Karpas-422 (cell line): ENCODE measurements at regions not wholly inside any gene's neighbourhood (a gene's known extent, or its start where the extent isn't known, plus 50 kb on each side); places are given as distances from the start of the nearest gene placed in this dataset.

ENCODE experiments used
- DNase-seq: peaks from one replicate; pipeline ENCODE4 v3.0.0-alpha.2; 2015
- H2AFZ ChIP-seq: fragments of 200-600 bp; sonication (generic); 2 replicates; pipeline ENCODE4 v1.6.1; 2014; ENCODE audit warnings: antibody characterized with exemption, low read length, mixed read lengths
- H3K27ac ChIP-seq: fragments of 200-600 bp; sonication (generic); 2 replicates; pipeline ENCODE4 v1.5.1; 2014; ENCODE audit warnings: mild to moderate bottlenecking, low read length, moderate library complexity
- H3K27me3 ChIP-seq: fragments of 200-600 bp; sonication (generic); 2 replicates; pipeline ENCODE4 v1.6.1; 2014; ENCODE audit warnings: low read length, mixed read lengths
- H3K36me3 ChIP-seq: fragments of 200-600 bp; sonication (generic); 2 replicates; pipeline ENCODE4 v1.6.1; 2014; ENCODE audit warnings: low read length, mixed read lengths; ENCODE audit not compliant: insufficient read depth
- H3K4me1 ChIP-seq: fragments of 200-600 bp; sonication (generic); 2 replicates; pipeline ENCODE4 v1.6.1; 2014; ENCODE audit warnings: mild to moderate bottlenecking, low read length, mixed read lengths
- H3K4me2 ChIP-seq: fragments of 200-600 bp; sonication (generic); 2 replicates; pipeline ENCODE4 v1.6.1; 2014; ENCODE audit warnings: low read length, low read depth, mild to moderate bottlenecking; ENCODE audit not compliant: poor library complexity, severe bottlenecking
- H3K4me3 ChIP-seq: fragments of 200-600 bp; sonication (generic); 2 replicates; pipeline ENCODE4 v1.5.1; 2014; ENCODE audit warnings: mild to moderate bottlenecking, antibody characterized with exemption, low read length, mixed read lengths
- H3K79me2 ChIP-seq: fragments of 200-600 bp; sonication (generic); 2 replicates; pipeline ENCODE4 v1.6.1; 2014; ENCODE audit warnings: mild to moderate bottlenecking, low read length, mixed read lengths
- H3K9ac ChIP-seq: fragments of 200-600 bp; sonication (generic); 2 replicates; pipeline ENCODE4 v1.6.0; 2014; ENCODE audit warnings: low read length
- H3K9me2 ChIP-seq: fragments of 200-600 bp; sonication (generic), shearing (Covaris generic); replicated peaks from 2 replicates; pipeline ENCODE4 v1.6.0; 2014; ENCODE audit warnings: mild to moderate bottlenecking, low read length, moderate library complexity; ENCODE audit not compliant: insufficient read depth
- H3K9me3 ChIP-seq: fragments of 300-700, 200-600 bp; sonication (generic); 2 replicates; pipeline ENCODE4 v1.6.1; 2014; ENCODE audit warnings: low read length, mixed read lengths
- H4K20me1 ChIP-seq: fragments of 200-600 bp; sonication (generic); 2 replicates; pipeline ENCODE4 v1.6.1; 2014; ENCODE audit warnings: mild to moderate bottlenecking, antibody characterized with exemption, low read length, low read depth; ENCODE audit not compliant: insufficient read depth

DNA sequence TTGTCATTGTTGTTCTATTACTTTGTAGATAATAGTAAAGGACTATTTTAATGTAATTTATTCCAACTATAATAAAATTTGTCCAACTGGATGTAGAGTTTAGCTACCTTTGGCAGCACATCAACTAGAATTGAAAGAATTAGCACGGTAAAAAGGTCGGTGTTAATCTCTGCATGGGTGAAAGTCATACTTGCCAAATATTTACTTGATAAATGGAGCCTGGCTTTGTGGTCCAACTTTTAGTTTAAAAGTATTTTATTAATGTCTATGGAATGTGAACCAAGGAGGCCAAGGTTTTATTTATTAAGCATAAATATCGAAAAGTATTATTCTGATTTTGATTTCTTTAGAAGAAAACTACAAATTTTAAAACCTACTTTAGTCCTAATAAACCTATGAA is 1389.0 kb downstream of the PCDH9 start:
- H3K4me1 ChIP-seq: no peaks in the 10 kb centered on the region
- H3K36me3 ChIP-seq: no peaks in the 10 kb centered on the region
- DNase-seq: no peak
- H2AFZ ChIP-seq: no peak overlapping the region
- H4K20me1 ChIP-seq: no peaks in the 10 kb centered on the region
- H3K4me2 ChIP-seq: no peak overlapping the region
- no peak overlapping the region for H3K4me3 ChIP-seq
- H3K79me2 ChIP-seq: no peaks in the 10 kb centered on the region
- no peaks in the 10 kb centered on the region for H3K27me3 ChIP-seq
- no peak overlapping the region for H3K9ac ChIP-seq
- no peak overlapping the region for H3K27ac ChIP-seq
- H3K9me2 ChIP-seq: no peaks in the 10 kb centered on the region
- H3K9me3 ChIP-seq: no peaks in the 10 kb centered on the region; the same call in none of the 2 replicates

DNA sequence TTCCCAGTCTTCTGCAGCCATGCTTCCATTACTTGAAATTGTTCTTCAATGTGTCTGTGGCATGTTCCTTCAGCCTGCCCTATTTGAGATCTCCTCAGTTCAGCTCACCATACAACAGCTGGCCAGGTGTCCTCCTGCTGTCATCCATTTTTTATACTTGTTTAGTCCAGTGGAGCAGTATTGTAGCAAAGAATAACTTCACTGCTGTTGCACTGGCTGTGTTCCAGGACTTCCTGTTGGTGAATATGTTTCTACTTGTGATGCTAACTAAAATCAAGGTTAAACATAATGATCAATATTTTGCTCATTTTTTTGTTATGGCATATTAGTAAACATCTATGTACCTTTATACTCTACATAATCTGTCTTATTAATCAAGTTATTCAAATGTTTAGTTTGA is 1394.1 kb downstream of the PCDH9 start:
- Histone ChIP-seq H3K27ac (no peak overlapping the region), H2AFZ (0 out of 2 replicates have a peak overlapping the region, but pooled peaks have one; percentile 26), H3K79me2 (no peaks in the 10 kb centered on the region), H3K9me3 (no peaks in the 10 kb centered on the region; the same call in 1 of the 2 replicates), H3K9ac (no peak overlapping the region), H3K27me3 (no peaks in the 10 kb centered on the region), H4K20me1 (no peaks in the 10 kb centered on the region), H3K4me1 (no peaks in the 10 kb centered on the region), H3K4me3 (no peak overlapping the region), H3K9me2 (no peaks in the 10 kb centered on the region), H3K4me2 (no peak overlapping the region), H3K36me3 (no peaks in the 10 kb centered on the region)
- DNase-seq: no peak

DNA sequence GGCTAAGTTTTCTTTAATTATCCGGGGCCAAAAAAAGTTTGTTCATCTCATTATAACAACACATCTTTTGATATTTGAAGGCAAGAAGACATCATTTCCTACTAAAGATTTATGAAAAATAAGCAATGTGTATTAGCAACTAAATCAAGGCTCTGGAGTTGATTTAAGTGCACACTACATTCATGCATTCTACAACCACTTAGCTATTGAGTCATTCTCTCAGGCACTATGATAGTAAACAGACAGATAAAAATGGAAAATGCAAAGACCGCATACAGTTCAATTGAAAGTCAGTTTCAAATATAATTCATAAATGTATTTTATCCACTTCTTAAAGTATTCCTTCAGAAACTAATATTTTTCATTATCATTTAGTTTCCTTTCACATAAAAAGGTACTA is 1395.2 kb downstream of the PCDH9 start:
- Histone ChIP-seq H3K36me3 (no peaks in the 10 kb centered on the region), H3K9me2 (no peaks in the 10 kb centered on the region), H3K9me3 (no peaks in the 10 kb centered on the region; the same call in 1 of the 2 replicates), H3K27me3 (no peaks in the 10 kb centered on the region), H2AFZ (no peak overlapping the region; the same call in 1 of the 2 replicates), H3K4me3 (no peak overlapping the region), H3K4me2 (no peak overlapping the region), H3K4me1 (peaks cover 7% of the 10 kb centered on the region), H3K9ac (no peak overlapping the region), H4K20me1 (no peaks in the 10 kb centered on the region), H3K79me2 (no peaks in the 10 kb centered on the region), H3K27ac (no peak overlapping the region)
- no peak for DNase-seq

DNA sequence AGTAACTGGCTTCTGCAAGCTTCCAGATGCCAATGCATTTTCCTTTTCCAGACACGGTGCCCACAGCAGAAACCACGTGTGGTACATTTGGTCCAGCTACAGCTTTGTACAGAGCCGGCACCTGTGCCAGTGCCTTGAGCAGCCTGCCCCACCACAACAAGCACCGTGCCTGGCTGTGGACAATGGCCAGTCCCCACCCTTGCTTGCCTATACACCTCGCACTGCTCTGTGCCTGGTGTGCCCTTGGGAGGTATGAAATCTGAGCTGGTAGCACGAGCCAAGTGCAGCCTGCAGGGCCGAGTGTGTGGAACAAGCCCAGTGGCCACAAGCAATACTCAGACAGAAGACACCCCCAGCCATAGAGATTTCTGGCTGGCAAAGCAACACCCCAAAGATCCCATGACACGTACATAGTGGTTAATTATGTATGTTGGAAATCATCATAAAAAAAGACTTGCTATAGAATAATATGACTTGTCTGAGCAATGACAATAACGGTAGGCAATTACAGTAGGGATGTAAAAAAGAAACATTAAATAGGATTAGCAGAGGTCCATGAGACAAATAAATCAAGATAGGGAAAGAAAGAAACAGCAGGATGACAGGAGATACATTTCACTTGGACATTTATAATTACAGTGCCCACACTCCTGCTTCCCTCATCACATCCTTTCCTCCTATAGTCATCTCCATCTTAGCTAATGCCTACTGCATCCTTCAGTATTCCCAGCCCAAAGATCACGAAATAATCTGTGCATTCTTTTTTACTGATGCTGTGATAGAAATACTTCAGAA is 1399.5 kb downstream of the PCDH9 start:
- Histone ChIP-seq H3K9ac (no peak overlapping the region), H3K4me3 (no peak overlapping the region), H3K4me2 (no peak overlapping the region), H2AFZ (peak overlapping the region; percentile 47), H3K36me3 (no peaks in the 10 kb centered on the region), H3K9me3 (no peaks in the 10 kb centered on the region), H3K27me3 (no peaks in the 10 kb centered on the region), H3K9me2 (no peaks in the 10 kb centered on the region), H3K4me1 (peaks cover 7% of the 10 kb centered on the region), H3K27ac (no peak overlapping the region), H3K79me2 (no peaks in the 10 kb centered on the region), H4K20me1 (no peaks in the 10 kb centered on the region)
- no peak for DNase-seq

DNA sequence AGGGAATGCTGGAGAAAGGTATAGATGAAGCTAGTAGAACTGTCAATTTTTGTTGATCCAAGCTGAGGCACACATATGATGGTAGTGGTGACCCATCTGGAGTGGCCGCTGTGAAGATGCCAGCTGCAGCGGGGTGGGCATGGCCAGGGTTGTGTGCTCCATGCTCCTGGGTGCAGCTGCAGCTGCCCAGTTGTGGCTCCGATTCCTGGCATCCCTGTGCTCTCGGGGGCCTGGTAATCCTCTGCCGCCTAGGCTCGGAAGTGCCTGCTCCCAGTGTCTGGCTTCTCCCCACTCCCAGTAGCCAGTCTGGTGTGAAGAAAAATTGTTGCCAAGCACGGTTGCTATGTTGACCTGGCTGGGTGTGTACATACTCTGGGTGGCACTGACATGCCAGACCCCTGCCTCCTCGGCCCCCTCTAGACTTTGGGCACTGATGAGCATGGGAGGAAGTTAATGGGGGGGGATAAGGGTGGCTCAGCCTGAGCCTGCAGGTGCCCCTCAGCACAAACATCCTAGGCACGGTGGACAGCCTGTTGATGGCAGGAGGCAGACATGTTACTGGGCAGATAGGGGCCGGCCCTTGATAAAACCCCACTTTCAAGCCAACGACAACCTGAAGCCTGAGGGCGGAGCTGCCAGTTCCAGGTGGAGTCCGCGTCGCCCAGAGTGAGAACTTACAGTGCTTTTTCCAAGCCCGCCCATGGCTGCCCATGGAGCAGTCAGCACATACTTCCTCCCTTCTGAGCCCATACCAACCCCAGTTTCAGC is 1400.7 kb downstream of the PCDH9 start:
- DNase-seq: no peak
- Histone ChIP-seq H3K36me3 (no peaks in the 10 kb centered on the region), H3K27me3 (no peaks in the 10 kb centered on the region), H3K27ac (no peak overlapping the region), H3K4me2 (no peak overlapping the region), H3K9me3 (no peaks in the 10 kb centered on the region), H3K79me2 (no peaks in the 10 kb centered on the region), H3K4me3 (no peak overlapping the region), H3K9me2 (no peaks in the 10 kb centered on the region), H3K4me1 (peaks cover 7% of the 10 kb centered on the region), H2AFZ (peak overlapping the region; percentile 47; the same call in 1 of the 2 replicates), H4K20me1 (no peaks in the 10 kb centered on the region), H3K9ac (no peak overlapping the region)

DNA sequence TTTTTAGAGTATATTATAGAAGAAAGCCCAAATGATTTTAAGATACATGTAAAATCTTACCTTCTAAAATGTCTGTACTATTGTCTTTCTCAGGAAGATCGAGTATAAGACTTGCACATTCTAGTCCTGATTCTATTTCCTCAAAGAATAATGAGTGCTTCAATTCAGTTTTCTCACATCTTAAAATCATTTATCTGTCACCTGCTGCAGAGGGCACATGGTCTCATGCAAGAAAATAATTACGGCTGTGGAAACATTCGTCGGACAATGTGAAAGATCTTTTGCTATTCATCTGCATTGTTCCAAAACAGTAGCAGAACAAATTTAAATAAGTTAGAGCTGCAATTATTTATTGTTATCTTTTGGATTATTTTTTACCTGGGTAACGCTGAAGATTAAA is 1403.5 kb downstream of the PCDH9 start:
- Histone ChIP-seq H3K4me2 (no peak overlapping the region), H2AFZ (peak overlapping the region; percentile 23; the same call in 1 of the 2 replicates), H3K9ac (no peak overlapping the region), H3K9me2 (no peaks in the 10 kb centered on the region), H3K4me3 (no peak overlapping the region), H3K27ac (no peak overlapping the region), H3K79me2 (no peaks in the 10 kb centered on the region), H3K4me1 (peaks cover 7% of the 10 kb centered on the region), H3K9me3 (0 out of 2 replicates have a peak, but pooled peaks cover 2% of the 10 kb centered on the region), H3K36me3 (no peaks in the 10 kb centered on the region), H3K27me3 (no peaks in the 10 kb centered on the region), H4K20me1 (no peaks in the 10 kb centered on the region)
- DNase-seq: no peak

DNA sequence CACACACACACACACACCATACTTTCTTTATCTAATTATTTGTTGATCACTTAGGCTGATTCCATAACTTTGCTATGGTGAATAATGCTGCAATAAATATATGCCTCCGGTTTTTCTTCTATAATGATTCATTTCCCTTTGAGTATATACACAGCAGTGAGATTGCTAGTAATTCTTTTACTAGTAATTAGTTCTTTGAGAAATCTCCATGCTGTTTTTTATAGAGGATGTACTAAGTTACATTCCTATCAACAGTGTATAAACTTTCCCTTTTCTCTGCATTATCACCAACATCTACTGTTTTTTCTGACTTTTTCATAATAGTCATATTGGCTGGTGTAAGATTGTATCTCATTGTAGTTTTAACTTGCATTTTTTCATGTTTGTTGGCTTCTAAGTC is 1405.1 kb downstream of the PCDH9 start:
- Histone ChIP-seq H3K4me2 (no peak overlapping the region), H3K27ac (no peak overlapping the region), H3K9me3 (0 out of 2 replicates have a peak, but pooled peaks cover 2% of the 10 kb centered on the region), H3K36me3 (no peaks in the 10 kb centered on the region), H2AFZ (peak overlapping the region; percentile 43; the same call in 1 of the 2 replicates), H3K4me1 (0 out of 2 replicates have a peak, but pooled peaks cover 1% of the 10 kb centered on the region), H3K79me2 (no peaks in the 10 kb centered on the region), H3K9me2 (no peaks in the 10 kb centered on the region), H3K4me3 (no peak overlapping the region), H3K9ac (no peak overlapping the region), H4K20me1 (no peaks in the 10 kb centered on the region), H3K27me3 (no peaks in the 10 kb centered on the region)
- DNase-seq: no peak

DNA sequence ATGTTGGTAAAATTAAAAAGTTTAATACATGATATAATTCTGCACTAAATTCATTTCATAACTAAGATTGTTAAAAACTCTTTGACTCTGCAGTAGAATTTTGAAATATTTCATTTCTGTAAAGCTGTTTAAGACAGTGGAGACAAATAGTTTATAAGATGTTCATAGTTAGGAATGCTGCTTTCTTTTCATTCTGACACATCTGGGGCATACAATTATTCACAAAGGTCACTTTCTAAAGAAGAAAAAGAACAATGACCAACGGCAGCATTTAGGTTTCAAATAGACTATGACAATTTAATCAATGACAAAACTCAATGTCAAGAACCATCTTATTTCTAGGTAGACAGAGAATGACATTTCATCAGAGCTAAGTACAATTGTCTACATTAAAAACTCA is 1422.1 kb downstream of the PCDH9 start:
- Histone ChIP-seq H3K4me1 (no peaks in the 10 kb centered on the region), H3K9ac (no peak overlapping the region), H3K9me3 (peaks cover 17% of the 10 kb centered on the region), H3K4me3 (no peak overlapping the region), H3K27me3 (no peaks in the 10 kb centered on the region), H3K36me3 (no peaks in the 10 kb centered on the region), H3K27ac (no peak overlapping the region), H2AFZ (peak overlapping the region; percentile 48; the same call in 1 of the 2 replicates), H3K4me2 (no peak overlapping the region), H3K9me2 (no peaks in the 10 kb centered on the region), H4K20me1 (no peaks in the 10 kb centered on the region), H3K79me2 (no peaks in the 10 kb centered on the region)
- DNase-seq: no peak
